Medulla oblongata (tissue), 1 donor: ENCODE measurements at regions not wholly inside any gene's neighbourhood (a gene's known extent, or its start where the extent isn't known, plus 50 kb on each side); places are given as distances from the start of the nearest gene placed in this dataset.
"Not testable (repeated sequence)": the region's sequence is repeated elsewhere in the genome, so short reads cannot be mapped to it uniquely, and the experiment has no call there.

Experiments used
- DNase-seq: peaks from one replicate; pipeline ENCODE4 v3.0.0-alpha.2; 2015; ENCODE audit errors: extremely low spot score

DNA sequence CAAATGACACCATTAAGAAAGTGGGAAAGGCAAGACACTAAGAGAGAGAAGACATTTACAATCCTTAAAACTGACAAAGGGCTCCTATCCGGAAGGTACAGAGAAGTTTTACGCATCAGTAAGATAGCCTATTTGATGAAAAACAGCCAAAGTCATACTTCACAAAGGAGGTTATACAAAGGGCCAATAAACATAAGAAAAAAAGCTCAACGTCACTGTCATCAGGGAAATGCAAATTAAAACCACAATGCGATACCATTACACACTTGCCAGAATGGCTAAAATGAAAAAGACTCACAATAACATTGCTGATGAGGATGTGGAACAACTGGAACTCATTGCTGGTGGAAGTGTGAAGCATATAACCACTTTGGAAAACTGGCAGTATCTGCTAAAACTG lies 168.6 kb upstream of the FAR2 start:
- no peak for DNase-seq

DNA sequence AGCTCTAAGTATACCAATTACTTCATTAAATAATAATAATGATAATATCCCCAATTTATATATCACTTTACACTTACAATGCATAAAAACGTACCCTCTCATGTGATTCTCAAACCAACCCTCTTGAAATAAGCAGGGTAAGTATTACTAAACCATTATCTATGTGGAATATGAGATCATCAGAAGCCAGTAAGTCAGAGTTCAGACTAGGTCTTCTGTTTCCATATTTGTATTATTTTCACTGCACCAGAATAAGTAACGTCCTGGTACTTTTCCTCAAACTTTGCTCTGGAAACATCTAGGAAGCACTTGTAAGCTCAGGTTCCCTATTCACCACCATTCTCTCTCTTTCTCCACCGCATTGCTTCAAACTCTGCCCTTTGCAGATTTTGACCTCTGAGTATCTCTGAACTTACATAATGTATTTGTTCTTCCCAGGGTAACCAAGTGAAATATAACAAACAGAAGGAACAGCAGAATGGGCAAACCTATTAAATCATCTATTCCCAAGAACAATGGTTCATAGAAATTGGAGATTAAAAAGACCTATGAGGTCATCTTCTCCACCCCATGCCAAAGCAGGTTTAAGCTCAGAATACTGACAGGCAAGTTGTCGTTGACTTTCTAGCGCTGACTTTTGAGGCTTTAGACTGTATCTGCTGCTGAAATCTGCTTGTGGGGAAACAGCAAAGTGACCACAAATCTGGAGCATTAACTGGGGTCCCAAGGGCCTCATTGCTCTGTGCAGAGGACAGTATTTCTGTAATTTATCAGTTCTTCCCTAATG lies 161.3 kb upstream of the FAR2 start:
- no peak for DNase-seq

DNA sequence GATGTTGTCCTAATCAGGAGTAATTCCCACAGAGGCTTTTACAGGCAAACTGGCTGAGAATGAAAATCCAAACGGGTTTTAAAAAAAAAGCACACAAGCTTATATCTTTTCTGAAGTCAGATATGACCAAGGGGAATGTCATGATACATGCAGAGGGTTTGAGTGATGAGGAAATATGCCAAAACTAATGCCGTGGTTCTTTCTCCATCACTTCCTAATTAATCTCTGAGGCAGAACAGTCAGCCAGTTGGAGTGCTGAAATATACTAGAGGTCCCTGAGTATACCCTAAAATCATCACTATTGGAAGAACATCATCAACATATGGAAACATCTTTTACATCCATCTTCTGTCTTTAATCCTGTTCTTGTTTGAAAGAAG lies 160.8 kb upstream of the FAR2 start:
- no peak for DNase-seq

DNA sequence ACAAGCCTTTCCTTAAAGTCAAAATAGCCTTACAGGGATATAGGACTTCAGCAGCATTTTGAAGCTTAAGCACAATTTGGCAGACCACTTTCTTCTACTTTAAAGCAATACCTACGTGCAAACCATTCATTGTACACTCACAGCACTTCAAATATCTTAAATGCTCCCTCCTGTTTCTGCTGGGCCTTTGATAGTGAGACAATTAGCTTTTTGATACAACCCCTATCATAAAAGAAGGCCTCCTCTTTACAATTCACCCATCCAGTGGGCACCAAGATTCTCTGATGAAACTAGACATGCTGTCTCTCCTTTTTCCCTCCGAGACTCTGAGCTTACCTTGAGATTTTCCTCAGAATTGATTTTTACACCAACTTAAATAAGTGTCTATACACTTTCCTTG lies 157.5 kb upstream of the FAR2 start:
- DNase-seq: no peak

DNA sequence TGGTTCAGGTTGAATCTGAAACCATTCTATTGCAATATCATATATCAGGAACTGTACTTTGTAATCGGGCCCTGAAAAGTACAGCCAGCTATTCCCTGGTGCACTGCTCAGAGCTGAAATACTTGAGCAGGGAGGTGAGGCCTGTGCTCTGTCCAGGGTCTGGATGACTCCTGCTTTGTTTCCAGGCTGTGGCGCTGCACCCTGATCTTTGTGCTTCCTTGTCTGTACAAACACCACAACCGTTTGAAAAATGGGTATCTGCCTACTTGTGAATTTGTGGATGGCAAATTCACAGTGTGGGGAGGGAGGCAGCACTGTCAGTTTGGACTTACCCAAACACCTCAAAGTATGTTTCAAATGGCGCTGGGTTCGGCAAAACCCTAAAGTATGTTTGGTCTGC lies 155.4 kb upstream of the FAR2 start:
- no peak for DNase-seq

DNA sequence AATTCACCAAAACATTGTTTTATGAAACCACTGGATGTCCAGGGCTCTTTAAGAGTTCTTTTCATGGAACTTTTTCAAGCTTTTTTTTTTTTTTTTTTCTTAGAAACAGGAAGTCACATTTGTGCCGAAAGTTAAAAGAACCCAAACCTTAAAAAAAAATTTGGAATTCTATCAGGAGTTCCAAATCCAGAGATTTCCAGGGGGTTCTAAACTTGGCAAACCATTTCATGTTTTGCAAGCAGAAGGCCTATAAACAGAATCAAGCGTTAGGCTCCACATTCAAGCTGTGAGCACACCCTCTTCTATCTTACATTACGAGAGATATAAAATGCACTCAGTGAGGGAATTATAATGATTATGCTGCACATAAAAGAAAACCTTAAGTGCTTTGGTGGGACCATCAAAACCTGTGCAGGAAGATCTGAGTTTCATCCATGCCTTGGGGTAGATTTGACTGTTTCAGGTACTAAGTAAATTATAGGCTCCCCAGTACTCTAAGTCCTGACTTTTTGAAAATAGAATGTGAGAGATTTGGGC lies 154.8 kb upstream of the FAR2 start:
- no peak for DNase-seq

DNA sequence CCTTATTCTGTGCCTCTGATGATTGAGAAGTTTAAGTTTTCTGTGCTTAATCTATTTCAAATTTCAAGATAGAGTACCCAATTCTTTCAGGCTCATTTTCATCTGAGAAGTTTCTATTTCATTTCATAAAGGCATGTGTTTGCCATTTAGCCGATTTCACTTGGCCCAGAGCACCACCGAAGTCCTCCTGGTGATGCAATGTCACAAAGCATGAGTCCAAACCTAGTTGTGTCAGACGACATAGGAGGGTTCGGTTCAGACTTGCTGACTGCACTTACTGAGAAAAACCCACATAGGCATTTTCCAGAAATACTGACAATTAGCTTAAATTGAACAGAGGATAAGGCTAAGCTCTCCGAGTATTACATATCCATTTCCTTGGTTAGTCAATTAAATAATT lies 152.4 kb upstream of the FAR2 start:
- no peak for DNase-seq

DNA sequence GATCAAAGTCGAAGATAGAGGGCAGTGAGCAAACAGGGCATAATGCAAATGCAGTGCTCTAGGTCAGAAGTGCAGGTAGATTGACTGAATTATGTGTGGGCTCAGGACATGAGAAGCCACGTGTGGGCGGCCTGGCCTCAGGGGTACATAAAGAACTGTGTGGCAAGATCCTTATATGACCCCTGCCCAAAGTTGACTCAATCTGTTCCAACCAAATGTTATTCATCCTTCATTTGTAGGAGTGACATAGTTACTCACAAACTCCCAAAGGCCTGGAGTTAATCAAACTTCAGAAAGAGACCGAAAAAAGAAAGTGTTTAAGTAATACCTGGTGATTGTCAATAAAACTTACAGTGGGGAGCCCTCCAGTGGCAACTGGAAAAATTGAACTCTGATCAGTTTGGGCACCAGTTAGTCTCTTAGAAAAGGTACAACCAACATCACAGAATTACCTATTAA lies 150.4 kb upstream of the FAR2 start:
- DNase-seq: peak; percentile 26

DNA sequence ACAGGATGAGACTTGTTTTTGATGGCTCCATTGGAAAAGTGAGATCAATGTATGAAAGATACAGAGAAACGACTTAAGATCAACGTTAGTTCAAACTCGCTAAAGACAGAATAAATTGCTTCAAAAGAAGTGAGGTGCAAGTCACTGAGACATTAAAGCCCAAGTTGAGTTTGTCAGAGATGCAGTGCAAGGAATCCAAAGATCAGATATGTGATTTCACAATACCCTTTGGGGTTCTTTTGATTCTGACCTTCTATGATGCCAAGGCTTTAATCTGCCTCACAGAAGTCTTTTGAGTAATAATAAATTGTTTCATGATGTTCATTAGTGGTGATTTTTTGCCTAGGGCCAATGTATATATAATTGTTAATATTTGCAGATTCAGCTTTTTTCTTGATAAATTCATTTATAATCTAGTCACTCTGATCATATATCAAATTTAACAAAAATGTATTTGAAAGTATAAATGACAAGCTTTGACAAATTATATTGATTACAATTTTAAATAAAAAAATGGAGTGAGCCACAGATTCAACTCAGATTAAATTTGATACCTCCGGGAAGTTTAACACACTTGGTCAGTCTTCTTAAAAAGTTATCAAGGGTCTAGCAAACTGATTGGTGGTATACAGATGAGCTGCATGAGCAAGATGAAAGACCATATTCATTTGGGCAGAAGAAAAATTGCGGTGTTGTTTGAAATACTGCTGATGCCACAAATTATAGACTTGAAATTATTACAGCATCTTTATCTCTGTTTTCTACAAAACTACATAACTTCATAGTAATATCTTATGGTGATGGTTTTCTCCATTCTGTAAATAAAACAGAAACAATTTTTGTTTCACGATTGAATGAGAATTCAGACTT lies 144.8 kb upstream of the FAR2 start:
- DNase-seq: no peak

DNA sequence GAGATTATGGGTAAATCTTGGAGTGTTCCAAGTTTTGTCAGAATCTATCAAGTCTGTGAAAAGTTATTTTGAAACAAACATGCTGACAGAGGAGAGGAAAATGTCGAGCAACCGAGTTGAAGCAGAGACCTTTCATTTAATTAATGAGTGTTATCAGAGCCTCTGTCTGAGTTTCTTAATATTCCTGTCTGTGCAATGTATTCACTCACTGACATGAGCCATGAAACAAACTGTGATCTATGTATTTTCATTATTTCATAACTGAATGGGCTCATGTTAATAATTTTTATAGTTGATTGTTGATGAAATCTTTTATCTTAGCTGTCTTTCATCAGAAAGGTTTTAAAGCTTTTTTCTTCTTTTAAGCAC lies 144.2 kb upstream of the FAR2 start:
- DNase-seq: no peak

DNA sequence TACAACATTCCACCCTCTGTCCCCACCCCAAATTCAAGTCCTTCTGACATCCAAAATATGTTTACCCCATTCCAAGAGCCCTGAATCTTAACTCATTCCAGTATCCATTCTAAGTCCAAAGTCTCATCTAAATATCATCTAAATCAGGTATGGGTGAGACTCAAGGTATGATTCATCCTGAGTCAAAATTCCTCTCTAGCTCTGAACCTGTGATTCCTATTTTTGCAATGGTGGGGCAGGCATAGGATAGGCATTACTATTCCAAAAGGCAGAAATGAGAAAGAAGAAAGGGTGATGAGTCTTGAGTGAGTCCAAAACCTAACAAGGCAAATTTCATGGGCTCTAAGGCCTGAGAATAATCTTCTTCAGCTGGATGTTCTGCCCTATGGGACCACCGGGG lies 140.3 kb upstream of the FAR2 start:
- DNase-seq: no peak

DNA sequence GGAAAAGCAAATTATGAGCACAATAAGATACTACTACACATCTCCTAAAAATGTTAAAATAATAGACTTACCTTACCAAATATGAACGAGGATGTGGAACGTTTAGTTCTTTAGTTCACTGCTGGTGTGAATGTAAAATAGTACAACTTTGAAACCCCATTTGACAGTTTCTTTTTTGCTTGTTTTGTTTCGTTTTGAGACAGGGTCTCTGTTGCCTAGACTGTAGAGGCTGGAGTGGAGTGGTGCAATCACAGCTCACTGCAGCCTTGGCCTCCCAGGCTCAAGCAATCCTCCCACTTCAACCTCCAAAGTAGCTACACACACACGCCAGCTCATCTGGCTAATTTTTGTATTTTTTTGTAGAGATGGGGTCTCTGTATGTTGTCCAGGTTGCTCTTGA lies 136.4 kb upstream of the FAR2 start:
- no peak for DNase-seq

DNA sequence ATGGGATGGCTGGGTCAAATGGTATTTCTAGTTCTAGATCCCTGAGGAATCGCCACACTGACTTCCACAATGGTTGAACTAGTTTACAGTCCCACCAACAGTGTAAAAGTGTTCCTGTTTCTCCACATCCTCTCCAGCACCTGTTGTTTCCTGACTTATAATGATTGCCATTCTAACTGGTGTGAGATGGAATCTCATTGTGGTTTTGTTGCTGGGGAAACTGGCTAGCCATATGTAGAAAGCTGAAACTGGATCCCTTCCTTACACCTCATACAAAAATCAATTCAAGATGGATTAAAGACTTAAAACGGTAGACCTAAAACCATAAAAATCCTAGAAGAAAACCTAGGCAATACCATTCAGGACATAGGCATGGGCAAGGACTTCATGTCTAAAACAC lies 131.5 kb upstream of the FAR2 start:
- not testable (repeated sequence) for DNase-seq

DNA sequence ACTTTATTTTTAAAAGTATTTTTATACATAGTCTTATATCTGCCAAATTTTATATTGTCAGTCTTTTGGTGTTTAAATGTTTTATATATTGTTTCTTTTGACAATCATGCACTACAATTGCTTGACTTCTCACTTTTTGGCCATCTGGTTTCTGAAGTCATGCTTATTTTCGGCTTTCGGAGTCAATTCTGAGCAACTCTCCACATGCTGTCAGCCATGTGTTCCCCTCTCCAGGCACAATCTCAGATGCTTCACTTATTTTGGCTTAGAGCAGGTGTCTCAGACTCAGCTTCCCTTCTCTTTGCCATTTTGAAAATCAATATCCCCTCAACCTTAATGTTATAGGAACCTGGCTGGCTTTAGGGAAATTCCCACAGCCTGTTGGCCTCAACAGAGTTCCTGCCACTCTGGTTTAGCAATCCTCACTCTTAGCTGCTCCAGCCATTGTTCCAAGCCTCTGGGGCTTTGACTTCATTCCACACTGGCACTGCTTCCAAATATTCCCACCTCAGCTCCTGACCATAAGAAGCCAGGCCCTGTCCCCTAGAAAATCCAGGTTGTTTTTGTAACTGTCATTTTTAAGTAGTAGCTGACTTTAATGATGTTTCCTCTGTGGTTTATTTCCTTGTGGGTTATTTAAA lies 125.5 kb upstream of the FAR2 start:
- no peak for DNase-seq

DNA sequence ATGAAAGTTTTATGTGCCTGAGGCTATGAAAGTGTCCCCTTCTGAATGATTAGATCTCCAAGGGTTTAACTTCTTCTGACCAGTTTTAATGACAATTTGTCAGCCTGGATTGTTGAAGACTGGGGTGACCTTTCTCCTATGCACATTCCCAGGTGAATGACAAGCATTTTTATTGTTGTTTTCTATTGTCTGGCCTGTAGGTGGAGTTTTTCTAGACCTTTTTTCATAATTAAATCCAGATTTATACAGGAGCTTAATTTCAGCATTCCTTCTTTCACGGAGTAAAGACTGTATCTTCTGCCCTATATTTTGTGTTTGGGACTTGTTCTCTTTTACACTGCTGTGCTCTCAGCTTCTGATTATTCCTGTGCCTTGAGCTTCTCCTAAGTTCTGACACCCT lies 125.0 kb upstream of the FAR2 start:
- no peak for DNase-seq

DNA sequence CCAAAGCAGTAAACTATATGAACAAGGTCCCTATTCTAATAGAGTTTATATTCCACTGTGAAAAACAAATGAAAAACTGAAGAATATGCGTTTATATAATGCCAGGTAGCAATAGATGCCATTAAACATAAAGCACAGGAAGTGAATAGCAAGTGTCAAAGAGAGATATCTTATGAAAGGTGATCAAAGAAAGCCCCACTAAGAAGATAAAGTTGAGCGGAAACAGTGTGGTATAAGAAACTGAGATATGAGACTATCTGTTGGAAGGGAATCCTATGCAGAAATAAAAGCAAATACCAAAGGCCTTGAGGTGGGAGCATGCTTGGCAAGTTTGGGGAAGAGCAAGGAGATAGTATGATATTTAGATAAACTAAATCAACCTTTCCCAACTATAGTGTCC lies 123.1 kb upstream of the FAR2 start:
- no peak for DNase-seq

DNA sequence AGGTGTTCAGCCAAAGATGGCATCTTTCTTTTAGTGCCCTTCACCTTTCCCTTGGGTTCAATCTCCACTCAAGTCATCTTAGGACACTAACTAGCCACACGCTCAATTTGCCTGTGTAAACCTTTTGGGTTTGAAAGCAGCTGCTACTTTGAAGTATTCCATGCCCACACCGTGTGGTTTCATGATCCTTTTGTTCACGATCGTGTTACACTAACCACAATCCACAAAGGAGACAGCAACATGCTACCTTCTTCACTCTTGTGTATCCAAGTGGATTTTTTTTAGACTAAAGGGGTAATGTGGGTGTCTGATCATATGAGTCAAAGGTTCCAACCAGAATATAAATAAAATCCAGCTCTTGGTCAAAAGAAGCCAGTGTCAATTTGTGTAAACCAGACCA lies 122.7 kb upstream of the FAR2 start:
- DNase-seq: no peak

DNA sequence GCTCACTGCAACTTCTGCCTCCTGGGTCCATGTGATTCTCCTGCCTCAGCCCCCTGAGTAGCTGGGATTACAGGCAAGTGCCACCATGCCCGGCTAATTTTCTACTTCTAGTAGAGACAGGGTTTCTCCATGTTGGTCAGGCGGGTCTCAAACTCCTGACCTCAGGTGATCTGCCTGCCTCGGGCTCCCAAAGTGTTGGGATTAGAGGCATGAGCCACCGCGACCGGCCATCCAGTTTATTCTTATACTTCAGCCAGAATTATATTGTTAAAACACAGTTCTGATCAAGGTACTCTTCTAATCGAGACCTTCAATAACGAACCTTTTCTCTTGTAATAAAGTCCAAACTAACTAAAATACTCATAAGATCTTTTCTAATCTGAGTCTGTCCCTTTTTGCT lies 119.6 kb upstream of the FAR2 start:
- not testable (repeated sequence) for DNase-seq

DNA sequence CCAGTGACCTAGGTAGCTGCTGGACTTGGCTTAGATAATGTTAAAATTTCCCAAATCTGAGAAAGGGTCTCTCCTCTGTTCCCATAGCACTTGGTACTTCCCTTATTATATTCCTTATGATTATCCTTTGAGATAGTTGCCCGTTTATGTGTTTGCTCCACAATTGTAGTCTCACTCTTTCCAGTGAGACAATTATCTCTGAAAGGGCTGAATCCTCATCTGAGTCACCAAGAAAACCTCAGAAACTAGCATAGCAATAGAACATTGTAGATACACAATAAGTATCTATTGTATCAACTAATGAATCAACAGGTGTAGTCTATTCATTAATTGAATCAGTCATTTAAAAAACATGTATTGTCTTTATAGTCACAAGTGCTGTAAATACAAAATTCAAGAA lies 119.1 kb upstream of the FAR2 start:
- no peak for DNase-seq

DNA sequence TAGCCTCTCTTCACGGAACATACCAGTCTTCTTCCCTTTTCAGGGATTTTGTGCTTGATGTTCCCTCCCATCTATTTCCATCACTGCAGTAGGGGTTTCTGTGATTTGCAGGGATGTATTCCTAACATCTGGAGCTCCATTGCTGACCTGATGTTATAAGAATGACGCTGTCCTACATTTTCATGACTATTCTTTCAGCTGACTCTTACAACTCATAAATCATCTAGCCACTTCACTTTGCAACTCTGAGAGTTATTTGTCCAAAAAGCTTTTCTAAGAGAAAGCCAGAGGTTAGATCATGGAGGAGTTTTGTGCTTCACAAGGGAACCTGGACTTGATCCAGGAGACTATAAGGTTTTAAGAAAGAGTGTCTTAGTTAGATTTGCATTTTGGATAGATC lies 116.6 kb upstream of the FAR2 start:
- DNase-seq: no peak

DNA sequence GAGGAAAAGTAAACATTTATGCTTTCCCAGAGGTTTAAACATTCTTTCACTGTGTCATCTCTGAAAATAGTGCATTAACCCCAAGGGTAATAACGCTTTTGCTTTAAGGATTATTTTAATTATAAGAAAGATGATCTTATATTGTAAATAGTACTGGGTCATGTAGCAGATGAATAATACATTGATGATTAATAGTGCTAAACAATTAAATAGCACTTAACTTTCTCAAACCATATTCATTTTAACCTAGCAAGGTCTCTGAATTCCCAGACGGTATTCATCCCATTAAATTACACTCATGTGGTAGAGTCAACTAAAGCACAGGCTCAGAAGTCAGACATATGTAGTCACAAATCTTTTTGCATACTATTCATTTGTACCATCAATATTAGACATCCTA lies 115.6 kb upstream of the FAR2 start:
- DNase-seq: no peak

DNA sequence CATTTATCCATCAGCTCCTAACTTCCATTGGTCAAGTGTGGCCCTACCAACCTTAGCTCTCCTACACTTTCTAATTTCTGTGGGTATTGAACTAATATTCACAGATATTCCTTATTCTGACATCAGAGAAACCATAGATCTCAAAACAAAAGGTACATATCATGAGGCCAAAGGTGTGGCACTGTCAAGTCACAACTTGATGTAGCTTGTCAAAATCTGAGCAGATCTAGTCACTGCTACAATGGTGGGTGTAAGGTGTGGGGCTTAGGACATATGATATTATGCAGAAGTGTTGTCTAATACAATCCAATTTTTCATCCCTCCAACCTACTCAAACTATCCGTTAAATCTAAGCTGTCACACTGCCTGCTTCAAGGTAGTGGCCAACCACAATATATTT lies 114.0 kb upstream of the FAR2 start:
- no peak for DNase-seq

DNA sequence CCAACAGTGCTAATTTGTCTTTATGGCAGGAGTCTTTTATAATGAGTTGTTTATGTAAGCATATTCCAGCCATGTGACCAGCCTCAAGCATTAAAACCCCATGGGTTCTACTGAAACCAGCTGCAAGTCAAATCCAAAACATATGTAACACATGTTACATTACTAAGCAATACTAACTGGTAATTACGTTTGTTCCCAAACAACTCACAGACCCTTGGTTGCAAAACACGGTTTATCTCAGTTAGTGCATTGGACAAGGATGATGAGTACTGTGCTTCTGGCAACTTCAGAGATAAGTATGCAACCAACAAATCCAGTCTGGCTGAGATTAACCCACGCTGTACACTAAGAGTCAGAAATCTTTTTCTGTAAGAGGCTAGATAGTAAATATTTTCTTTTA lies 110.1 kb upstream of the FAR2 start:
- no peak for DNase-seq
